RWPE1 (cell line): ENCODE measurements at regions not wholly inside any gene's neighbourhood (a gene's known extent, or its start where the extent isn't known, plus 50 kb on each side); places are given as distances from the start of the nearest gene placed in this dataset.

Experiments used
- CTCF ChIA-PET: fragments of 350-600 bp; sonication (Branson Sonifier 250); formaldehyde crosslinking; extraction: SDS; loops from one replicate; lab custom pipeline; 2021; lab: Yijun Ruan, JAX
- POLR2A ChIA-PET: fragments of 400-600 bp; formaldehyde crosslinking; extraction: SDS; loops from one replicate; lab custom pipeline; 2020; ENCODE audit warnings: antibody characterized with exemption; ENCODE audit not compliant: low non-redundant PET; lab: Yijun Ruan, JAX
- DNase-seq: peaks from one replicate; pipeline ENCODE4 v3.0.0; 2012; ENCODE audit warnings: low spot score
- H3K27ac ChIP-seq: fragments of 450-650 bp; 2 replicates; pipeline ENCODE4 v1.5.1; 2017
- TF ChIP-seq, protein P1 (sequence below): fragments of 450-650 bp; conservative IDR thresholded peaks from 2 replicates; pipeline ENCODE4 v1.5.1; 2017; ENCODE audit warnings: low read depth, mild to moderate bottlenecking

- CTCF ChIA-PET, result no interaction called here
- TF ChIP-seq, protein P1, sequence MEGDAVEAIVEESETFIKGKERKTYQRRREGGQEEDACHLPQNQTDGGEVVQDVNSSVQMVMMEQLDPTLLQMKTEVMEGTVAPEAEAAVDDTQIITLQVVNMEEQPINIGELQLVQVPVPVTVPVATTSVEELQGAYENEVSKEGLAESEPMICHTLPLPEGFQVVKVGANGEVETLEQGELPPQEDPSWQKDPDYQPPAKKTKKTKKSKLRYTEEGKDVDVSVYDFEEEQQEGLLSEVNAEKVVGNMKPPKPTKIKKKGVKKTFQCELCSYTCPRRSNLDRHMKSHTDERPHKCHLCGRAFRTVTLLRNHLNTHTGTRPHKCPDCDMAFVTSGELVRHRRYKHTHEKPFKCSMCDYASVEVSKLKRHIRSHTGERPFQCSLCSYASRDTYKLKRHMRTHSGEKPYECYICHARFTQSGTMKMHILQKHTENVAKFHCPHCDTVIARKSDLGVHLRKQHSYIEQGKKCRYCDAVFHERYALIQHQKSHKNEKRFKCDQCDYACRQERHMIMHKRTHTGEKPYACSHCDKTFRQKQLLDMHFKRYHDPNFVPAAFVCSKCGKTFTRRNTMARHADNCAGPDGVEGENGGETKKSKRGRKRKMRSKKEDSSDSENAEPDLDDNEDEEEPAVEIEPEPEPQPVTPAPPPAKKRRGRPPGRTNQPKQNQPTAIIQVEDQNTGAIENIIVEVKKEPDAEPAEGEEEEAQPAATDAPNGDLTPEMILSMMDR, result no peak
- POLR2A ChIA-PET, result no interaction called here
Observed at GRCh38 chr21:35254765-35255138, 205.7 kb upstream of the RUNX1 start.

DNA sequence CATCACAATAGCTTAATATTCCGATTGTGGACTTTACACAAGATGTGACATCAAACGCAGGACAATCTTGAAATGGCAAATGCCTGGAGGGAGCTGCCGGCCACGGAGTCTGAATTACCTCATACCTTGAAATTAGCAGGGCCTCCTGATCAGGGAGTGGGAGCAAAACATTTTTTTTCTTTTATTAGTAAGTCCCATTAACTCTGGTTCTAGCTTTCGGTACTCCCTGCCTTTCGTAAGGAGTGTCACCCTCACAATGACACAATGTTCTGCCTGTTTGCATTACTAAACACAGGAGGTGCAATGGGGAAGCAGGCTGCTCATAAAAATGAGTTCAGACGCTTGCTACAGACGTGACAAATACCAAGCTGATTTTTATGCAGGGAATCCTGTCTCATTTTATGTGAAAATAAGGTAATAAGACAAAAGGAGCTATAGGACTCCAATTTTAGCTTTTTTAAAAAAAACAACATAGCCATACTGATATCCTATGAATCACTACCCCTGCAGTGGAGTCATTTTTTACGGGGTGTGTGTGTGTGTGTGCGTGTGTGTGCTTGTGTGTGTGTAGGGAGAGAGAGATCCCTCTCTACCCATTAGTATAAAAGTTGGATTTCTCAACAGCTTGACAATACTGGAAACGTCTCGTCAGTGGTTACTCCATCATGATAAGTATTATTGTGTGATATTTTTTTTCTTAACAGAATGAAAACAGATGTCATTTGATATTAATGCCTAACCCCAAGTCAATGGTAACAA lies 205.1 kb upstream of the RUNX1 start:
- ChIA-PET CTCF (interaction anchor here (0.6 kb wide), 1 partner anchor 804 kb away, joined by 3 read pairs; no protein-coding TSS in a partner anchor), POLR2A (no interaction called here)
- H3K27ac ChIP-seq, result no peak overlapping the region
- no peak for DNase-seq
- TF ChIP-seq, protein P1, result no peak

More at GRCh38 chr21:35254765-35255138, 205.7 kb upstream of the RUNX1 start:
- H3K27ac ChIP-seq, result no peak overlapping the region
- no peak for DNase-seq

- ChIA-PET POLR2A (no interaction called here), CTCF (interaction anchor here (0.7 to 0.9 kb wide), 2 partner anchors 94 to 186 kb away, joined by 3 to 5 read pairs; no protein-coding TSS in a partner anchor)
- no peak for DNase-seq
- no peak overlapping the region for H3K27ac ChIP-seq
- TF ChIP-seq, protein P1, result no peak
Observed at GRCh38 chr21:35252831-35253230, 203.7 kb upstream of the RUNX1 start.

DNA sequence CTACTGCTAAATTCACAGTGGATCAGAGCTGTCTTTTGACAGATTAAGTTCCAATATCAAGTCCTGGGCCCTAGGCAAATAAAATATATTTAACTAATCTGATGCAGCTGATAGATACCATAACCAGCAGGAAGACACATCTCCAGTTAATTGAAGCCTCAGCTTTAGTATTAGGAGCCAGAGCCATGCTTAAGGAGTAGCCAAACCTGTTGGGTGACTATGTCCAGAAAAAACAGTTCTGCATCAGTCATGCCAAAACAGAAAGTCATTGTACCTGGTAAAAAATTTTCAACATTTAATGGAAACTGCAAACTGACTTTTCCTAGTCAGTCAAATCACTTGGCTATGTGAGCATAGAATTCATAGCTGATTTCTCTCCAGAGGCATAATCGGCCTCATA lies 200.5 kb upstream of the RUNX1 start:
- no peak overlapping the region for H3K27ac ChIP-seq
- ChIA-PET CTCF (no interaction called here), POLR2A (no interaction called here)
- DNase-seq, result peak; percentile 42
- TF ChIP-seq, protein P1, result no peak

- no peak for DNase-seq
- TF ChIP-seq, protein P1, result no peak
- ChIA-PET CTCF (no interaction called here), POLR2A (no interaction called here)
- no peak overlapping the region for H3K27ac ChIP-seq
Observed at GRCh38 chr21:35245879-35246278, 196.8 kb upstream of the RUNX1 start.

- no peak for DNase-seq
- ChIA-PET CTCF (no interaction called here), POLR2A (no interaction called here)
- TF ChIP-seq, protein P1, result no peak
- H3K27ac ChIP-seq, result no peak overlapping the region
Observed at GRCh38 chr21:35244514-35244913, 195.4 kb upstream of the RUNX1 start.
